ENCODE measurements at regions not wholly inside any gene's neighbourhood (a gene's known extent, or its start where the extent isn't known, plus 50 kb on each side); places are given as distances from the start of the nearest gene placed in this dataset.

- ATAC-seq, result no peak
- no peaks in the 10 kb centered on the region; the same call in 1 of the 2 replicates for H3K27me3 Mint-ChIP-seq (ENCODE audit: low read depth)
- H3K4me3 Mint-ChIP-seq, result no peak overlapping the region
- DNase-seq (ENCODE audit: low spot score), result no peak
- no peaks in the 10 kb centered on the region for H3K36me3 Mint-ChIP-seq
- CTCF ChIA-PET, result interaction anchor here (1.0 kb wide), 1 partner anchor 92 kb away, joined by 3 read pairs; no protein-coding TSS in a partner anchor
- H3K27ac Mint-ChIP-seq, result no peak overlapping the region
- H3K4me1 Mint-ChIP-seq, result no peaks in the 10 kb centered on the region; the same call in 1 of the 2 replicates
- TF ChIP-seq E2F4 (CRISPR knock-in tag; IDR thresholded peaks at IDR 0.05; ENCODE audit: borderline replicate concordance, low read depth), result no peak
- TF ChIP-seq ATF2 (CRISPR knock-in tag; IDR thresholded peaks at IDR 0.05; ENCODE audit: borderline replicate concordance, low read depth), result no peak
- TF ChIP-seq, protein P1, sequence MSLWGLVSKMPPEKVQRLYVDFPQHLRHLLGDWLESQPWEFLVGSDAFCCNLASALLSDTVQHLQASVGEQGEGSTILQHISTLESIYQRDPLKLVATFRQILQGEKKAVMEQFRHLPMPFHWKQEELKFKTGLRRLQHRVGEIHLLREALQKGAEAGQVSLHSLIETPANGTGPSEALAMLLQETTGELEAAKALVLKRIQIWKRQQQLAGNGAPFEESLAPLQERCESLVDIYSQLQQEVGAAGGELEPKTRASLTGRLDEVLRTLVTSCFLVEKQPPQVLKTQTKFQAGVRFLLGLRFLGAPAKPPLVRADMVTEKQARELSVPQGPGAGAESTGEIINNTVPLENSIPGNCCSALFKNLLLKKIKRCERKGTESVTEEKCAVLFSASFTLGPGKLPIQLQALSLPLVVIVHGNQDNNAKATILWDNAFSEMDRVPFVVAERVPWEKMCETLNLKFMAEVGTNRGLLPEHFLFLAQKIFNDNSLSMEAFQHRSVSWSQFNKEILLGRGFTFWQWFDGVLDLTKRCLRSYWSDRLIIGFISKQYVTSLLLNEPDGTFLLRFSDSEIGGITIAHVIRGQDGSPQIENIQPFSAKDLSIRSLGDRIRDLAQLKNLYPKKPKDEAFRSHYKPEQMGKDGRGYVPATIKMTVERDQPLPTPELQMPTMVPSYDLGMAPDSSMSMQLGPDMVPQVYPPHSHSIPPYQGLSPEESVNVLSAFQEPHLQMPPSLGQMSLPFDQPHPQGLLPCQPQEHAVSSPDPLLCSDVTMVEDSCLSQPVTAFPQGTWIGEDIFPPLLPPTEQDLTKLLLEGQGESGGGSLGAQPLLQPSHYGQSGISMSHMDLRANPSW (CRISPR knock-in tag; conservative IDR thresholded peaks at IDR 0.05; ENCODE audit: low read depth), result no peak
- no peak for TF ChIP-seq PRRX2 (CRISPR knock-in tag; IDR thresholded peaks at IDR 0.05)
- no peak for TF ChIP-seq CTCF (IDR thresholded peaks at IDR 0.05)
- TF ChIP-seq NFE2L1 (CRISPR knock-in tag; IDR thresholded peaks at IDR 0.05), result no peak
- TF ChIP-seq TEAD4 (CRISPR knock-in tag; IDR thresholded peaks at IDR 0.05), result no peak
- TF ChIP-seq NR1H2 (CRISPR knock-in tag; IDR thresholded peaks at IDR 0.05), result no peak
- no peak for TF ChIP-seq ESRRA (CRISPR knock-in tag; IDR thresholded peaks at IDR 0.05; ENCODE audit: borderline replicate concordance)
- no peak for TF ChIP-seq ZSCAN18 (CRISPR knock-in tag; IDR thresholded peaks at IDR 0.05)
- no peak for TF ChIP-seq ZNF263 (CRISPR knock-in tag; IDR thresholded peaks at IDR 0.05; ENCODE audit: low read depth)
- TF ChIP-seq ATF3 (CRISPR knock-in tag; conservative IDR thresholded peaks at IDR 0.05), result no peak
- TF ChIP-seq ZNF281 (CRISPR knock-in tag; IDR thresholded peaks at IDR 0.05), result no peak
- TF ChIP-seq HMGXB4 (CRISPR knock-in tag; IDR thresholded peaks at IDR 0.05), result no peak
- POLR2A ChIA-PET, result no interaction called here
- no peaks in the 10 kb centered on the region for H3K9me3 Mint-ChIP-seq
Measured at GRCh38 chr20:43842126-43843020, 72.3 kb upstream of the TOX2 start.
